HepG2 (cell line): ENCODE measurements at regions not wholly inside any gene's neighbourhood (a gene's known extent, or its start where the extent isn't known, plus 50 kb on each side); places are given as distances from the start of the nearest gene placed in this dataset.

Experiments used
- ARNTL ChIP-seq: sonication (generic); formaldehyde crosslinking; IDR thresholded peaks from 2 replicates; pipeline ENCODE4 v1.4.0; 2020; ENCODE audit warnings: mild to moderate bottlenecking, missing genetic modification reagents
- CBFB ChIP-seq: sonication (generic); formaldehyde crosslinking; IDR thresholded peaks from 2 replicates; pipeline ENCODE4 v1.4.0; 2020; ENCODE audit warnings: missing genetic modification reagents
- CREM ChIP-seq, 2 experiments: sonication (generic) in 1 of 2; formaldehyde crosslinking in 1 of 2; IDR thresholded peaks; 2 replicates each; pipeline versions ENCODE4 v1.4.0 to v1.6.1; 2016 to 2020; ENCODE audit warnings: antibody characterized with exemption in 1 of 2, mild to moderate bottlenecking in 1 of 2, missing genetic modification reagents in 1 of 2
- EHMT2 ChIP-seq: fragments of 200-600 bp; sonication (generic); IDR thresholded peaks from 2 replicates; pipeline ENCODE4 v1.7.0; 2017; ENCODE audit warnings: antibody characterized with exemption, low read depth, low read length, borderline replicate concordance
- FIP1L1 ChIP-seq: fragments of 200-400 bp; formaldehyde crosslinking; IDR thresholded peaks from 2 replicates; pipeline ENCODE4 v1.6.1; 2018; ENCODE audit warnings: low read depth, mild to moderate bottlenecking, low read length, moderate library complexity, borderline replicate concordance; ENCODE audit not compliant: insufficient read depth
- FOXP1 ChIP-seq, 2 experiments: fragments of 450-650 bp in 1 of 2; IDR thresholded peaks; 2 replicates each; pipeline ENCODE4 v1.6.1; 2017 to 2018; ENCODE audit warnings: antibody characterized with exemption in 1 of 2
- IRF2 ChIP-seq: IDR thresholded peaks from 2 replicates; pipeline ENCODE4 v1.6.1; 2018; ENCODE audit warnings: missing genetic modification reagents, missing compliant biosample characterization
- MED1 ChIP-seq: sonication (generic); formaldehyde crosslinking; IDR thresholded peaks from 2 replicates; pipeline ENCODE4 v1.4.0; 2020; ENCODE audit warnings: missing genetic modification reagents
- MIXL1 ChIP-seq: IDR thresholded peaks from 2 replicates; pipeline ENCODE4 v1.6.1; 2016
- MXD4 ChIP-seq: IDR thresholded peaks from 2 replicates; pipeline ENCODE4 v1.6.1; 2016; ENCODE audit warnings: mild to moderate bottlenecking, missing biosample characterization, missing genetic modification reagents
- MZF1 ChIP-seq: sonication (generic); formaldehyde crosslinking; IDR thresholded peaks from 2 replicates; pipeline ENCODE4 v1.8.1; 2023; ENCODE audit warnings: mild to moderate bottlenecking, missing genetic modification reagents, borderline replicate concordance
- NCOA2 ChIP-seq: sonication (generic); formaldehyde crosslinking; IDR thresholded peaks from 2 replicates; pipeline ENCODE4 v1.8.0; 2022; ENCODE audit warnings: inconsistent platforms
- SIX1 ChIP-seq: sonication (generic); formaldehyde crosslinking; IDR thresholded peaks from 2 replicates; pipeline ENCODE4 v1.4.0; 2020; ENCODE audit warnings: missing genetic modification reagents, borderline replicate concordance
- SIX4 ChIP-seq: sonication (generic); formaldehyde crosslinking; IDR thresholded peaks from 2 replicates; pipeline ENCODE4 v1.4.0; 2020; ENCODE audit warnings: missing genetic modification reagents
- SP1 ChIP-seq, 2 experiments: fragments of 450-650 bp in 1 of 2; sonication (generic) in 1 of 2; formaldehyde crosslinking in 1 of 2; IDR thresholded peaks; 2 replicates each; pipeline versions ENCODE4 v1.4.0 to v1.6.1; 2016 to 2020; ENCODE audit warnings: missing genetic modification reagents in 1 of 2
- TCF7 ChIP-seq: sonication (generic); IDR thresholded peaks from 2 replicates; pipeline ENCODE4 v1.6.1; 2016; ENCODE audit warnings: antibody characterized with exemption, low read depth
- ZMYM4 ChIP-seq: sonication (generic); formaldehyde crosslinking; IDR thresholded peaks from 2 replicates; pipeline ENCODE4 v1.8.1; 2023; ENCODE audit warnings: mild to moderate bottlenecking, missing genetic modification reagents
- ZNF317 ChIP-seq: sonication (generic); formaldehyde crosslinking; IDR thresholded peaks from 2 replicates; pipeline ENCODE4 v1.5.0; 2020; ENCODE audit warnings: mild to moderate bottlenecking, missing genetic modification reagents
- ZSCAN12 ChIP-seq: sonication (generic); formaldehyde crosslinking; IDR thresholded peaks from 2 replicates; pipeline ENCODE4 v1.9.0; 2021; ENCODE audit warnings: mild to moderate bottlenecking, missing genetic modification reagents
- TF ChIP-seq, protein P1 (sequence below): fragments of 450-650 bp; IDR thresholded peaks from 2 replicates; pipeline ENCODE4 v1.6.1; 2016
- TF ChIP-seq, protein P2 (sequence below): IDR thresholded peaks from 2 replicates; pipeline ENCODE4 v1.6.1; 2012; ENCODE audit warnings: inconsistent platforms
- TF ChIP-seq, protein P3 (sequence below): sonication (generic); formaldehyde crosslinking; IDR thresholded peaks from 2 replicates; pipeline ENCODE4 v1.5.1; 2020; ENCODE audit warnings: missing genetic modification reagents, mild to moderate bottlenecking, borderline replicate concordance
- TF ChIP-seq, protein P4 (sequence below): IDR thresholded peaks from 2 replicates; pipeline ENCODE4 v1.6.1; 2012; ENCODE audit warnings: low read depth, low read length, improper control_type of control experiment

DNA sequence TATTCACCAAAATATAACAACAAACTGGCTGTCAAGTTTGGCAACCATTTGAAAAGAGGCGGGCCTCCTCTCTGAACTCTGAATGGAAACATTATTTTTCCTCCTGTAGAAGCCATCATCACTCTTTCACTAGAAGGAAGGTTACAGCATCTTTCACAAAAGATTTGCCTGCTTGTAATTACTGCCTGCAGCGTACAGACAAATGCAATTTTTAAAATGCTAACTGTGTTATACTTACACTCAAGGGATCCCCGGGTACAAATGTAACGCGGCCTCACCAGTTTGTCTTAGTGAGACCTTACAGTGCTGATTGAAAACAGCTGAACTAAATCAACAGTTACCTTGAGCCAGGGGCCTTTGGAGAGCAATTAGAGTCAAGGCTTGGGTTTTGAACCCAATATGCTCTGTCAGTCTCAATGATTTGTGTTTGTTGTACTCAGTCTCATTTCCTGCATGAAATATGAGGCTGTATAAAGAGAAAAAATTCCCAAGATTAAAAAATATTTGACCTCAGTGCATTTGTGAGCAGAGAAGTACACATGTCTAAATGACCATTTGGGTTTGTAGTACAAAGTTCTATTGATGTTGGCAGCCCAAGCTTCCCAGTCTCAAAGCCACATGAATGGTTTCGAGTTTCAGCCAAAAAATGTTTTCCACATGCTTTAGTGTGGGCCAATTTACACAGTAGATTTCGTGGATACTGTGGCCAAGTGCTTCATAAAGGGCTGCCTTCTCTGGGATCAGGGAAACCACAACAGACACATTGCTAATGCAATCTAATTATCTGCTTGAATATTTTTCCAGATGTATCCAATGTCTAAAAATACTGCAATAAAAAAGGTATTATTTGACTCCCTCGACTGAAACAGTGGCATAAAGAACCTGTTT is 500.0 kb downstream of the SPATA31D1 start (continued):
- peak; percentile 54; the same call in 1 of the 2 replicates for TF ChIP-seq CBFB (CRISPR knock-in tag)
- no peak for TF ChIP-seq MZF1
- peak; percentile 27; the same call in 1 of the 2 replicates for TF ChIP-seq CREM (IDR thresholded peaks at IDR 0.05)
- no peak for TF ChIP-seq CREM (CRISPR knock-in tag; IDR thresholded peaks at IDR 0.05)
- TF ChIP-seq ZSCAN12, result no peak
- peak; percentile 43; the same call in 1 of the 2 replicates for TF ChIP-seq MED1
- peak; percentile 58; the same call in 1 of the 2 replicates for TF ChIP-seq ZNF317
- TF ChIP-seq TCF7, result peak; percentile 69
- no peak for TF ChIP-seq FOXP1 (IDR thresholded peaks at IDR 0.05)
- TF ChIP-seq FOXP1 (CRISPR knock-in tag; IDR thresholded peaks at IDR 0.05), result 0 out of 2 replicates have a peak, but pooled peaks have one; percentile 8
- no peak for TF ChIP-seq IRF2
- peak; percentile 90 for TF ChIP-seq SIX4 (CRISPR knock-in tag)
- TF ChIP-seq NCOA2, result 0 out of 2 replicates have a peak, but pooled peaks have one; percentile 31
- TF ChIP-seq, protein P1, sequence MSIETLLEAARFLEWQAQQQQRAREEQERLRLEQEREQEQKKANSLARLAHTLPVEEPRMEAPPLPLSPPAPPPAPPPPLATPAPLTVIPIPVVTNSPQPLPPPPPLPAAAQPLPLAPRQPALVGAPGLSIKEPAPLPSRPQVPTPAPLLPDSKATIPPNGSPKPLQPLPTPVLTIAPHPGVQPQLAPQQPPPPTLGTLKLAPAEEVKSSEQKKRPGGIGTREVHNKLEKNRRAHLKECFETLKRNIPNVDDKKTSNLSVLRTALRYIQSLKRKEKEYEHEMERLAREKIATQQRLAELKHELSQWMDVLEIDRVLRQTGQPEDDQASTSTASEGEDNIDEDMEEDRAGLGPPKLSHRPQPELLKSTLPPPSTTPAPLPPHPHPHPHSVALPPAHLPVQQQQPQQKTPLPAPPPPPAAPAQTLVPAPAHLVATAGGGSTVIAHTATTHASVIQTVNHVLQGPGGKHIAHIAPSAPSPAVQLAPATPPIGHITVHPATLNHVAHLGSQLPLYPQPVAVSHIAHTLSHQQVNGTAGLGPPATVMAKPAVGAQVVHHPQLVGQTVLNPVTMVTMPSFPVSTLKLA, result no peak
- peak; percentile 72 for TF ChIP-seq ZMYM4 (CRISPR knock-in tag)
- no peak for TF ChIP-seq FIP1L1
- TF ChIP-seq SIX1 (CRISPR knock-in tag), result peak; percentile 96
- TF ChIP-seq, protein P2, sequence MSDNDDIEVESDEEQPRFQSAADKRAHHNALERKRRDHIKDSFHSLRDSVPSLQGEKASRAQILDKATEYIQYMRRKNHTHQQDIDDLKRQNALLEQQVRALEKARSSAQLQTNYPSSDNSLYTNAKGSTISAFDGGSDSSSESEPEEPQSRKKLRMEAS, result 0 out of 2 replicates have a peak, but pooled peaks have one; percentile 33
- TF ChIP-seq MIXL1, result 0 out of 2 replicates have a peak, but pooled peaks have one; percentile 19
- TF ChIP-seq, protein P3, sequence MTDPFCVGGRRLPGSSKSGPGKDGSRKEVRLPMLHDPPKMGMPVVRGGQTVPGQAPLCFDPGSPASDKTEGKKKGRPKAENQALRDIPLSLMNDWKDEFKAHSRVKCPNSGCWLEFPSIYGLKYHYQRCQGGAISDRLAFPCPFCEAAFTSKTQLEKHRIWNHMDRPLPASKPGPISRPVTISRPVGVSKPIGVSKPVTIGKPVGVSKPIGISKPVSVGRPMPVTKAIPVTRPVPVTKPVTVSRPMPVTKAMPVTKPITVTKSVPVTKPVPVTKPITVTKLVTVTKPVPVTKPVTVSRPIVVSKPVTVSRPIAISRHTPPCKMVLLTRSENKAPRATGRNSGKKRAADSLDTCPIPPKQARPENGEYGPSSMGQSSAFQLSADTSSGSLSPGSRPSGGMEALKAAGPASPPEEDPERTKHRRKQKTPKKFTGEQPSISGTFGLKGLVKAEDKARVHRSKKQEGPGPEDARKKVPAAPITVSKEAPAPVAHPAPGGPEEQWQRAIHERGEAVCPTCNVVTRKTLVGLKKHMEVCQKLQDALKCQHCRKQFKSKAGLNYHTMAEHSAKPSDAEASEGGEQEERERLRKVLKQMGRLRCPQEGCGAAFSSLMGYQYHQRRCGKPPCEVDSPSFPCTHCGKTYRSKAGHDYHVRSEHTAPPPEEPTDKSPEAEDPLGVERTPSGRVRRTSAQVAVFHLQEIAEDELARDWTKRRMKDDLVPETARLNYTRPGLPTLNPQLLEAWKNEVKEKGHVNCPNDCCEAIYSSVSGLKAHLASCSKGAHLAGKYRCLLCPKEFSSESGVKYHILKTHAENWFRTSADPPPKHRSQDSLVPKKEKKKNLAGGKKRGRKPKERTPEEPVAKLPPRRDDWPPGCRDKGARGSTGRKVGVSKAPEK (CRISPR knock-in tag), result no peak
- no peak for TF ChIP-seq MXD4 (CRISPR knock-in tag)
- TF ChIP-seq ARNTL (CRISPR knock-in tag), result peak; percentile 36; the same call in 1 of the 2 replicates
- TF ChIP-seq SP1 (IDR thresholded peaks at IDR 0.05), result no peak
- no peak for TF ChIP-seq SP1 (CRISPR knock-in tag; IDR thresholded peaks at IDR 0.05)
- TF ChIP-seq, protein P4, sequence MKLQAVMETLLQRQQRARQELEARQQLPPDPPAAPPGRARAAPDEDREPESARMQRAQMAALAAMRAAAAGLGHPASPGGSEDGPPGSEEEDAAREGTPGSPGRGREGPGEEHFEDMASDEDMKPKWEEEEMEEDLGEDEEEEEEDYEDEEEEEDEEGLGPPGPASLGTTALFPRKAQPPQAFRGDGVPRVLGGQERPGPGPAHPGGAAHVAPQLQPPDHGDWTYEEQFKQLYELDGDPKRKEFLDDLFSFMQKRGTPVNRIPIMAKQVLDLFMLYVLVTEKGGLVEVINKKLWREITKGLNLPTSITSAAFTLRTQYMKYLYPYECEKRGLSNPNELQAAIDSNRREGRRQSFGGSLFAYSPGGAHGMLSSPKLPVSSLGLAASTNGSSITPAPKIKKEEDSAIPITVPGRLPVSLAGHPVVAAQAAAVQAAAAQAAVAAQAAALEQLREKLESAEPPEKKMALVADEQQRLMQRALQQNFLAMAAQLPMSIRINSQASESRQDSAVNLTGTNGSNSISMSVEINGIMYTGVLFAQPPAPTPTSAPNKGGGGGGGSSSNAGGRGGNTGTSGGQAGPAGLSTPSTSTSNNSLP, result peak; percentile 63; the same call in 1 of the 2 replicates
- peak; percentile 45; the same call in 1 of the 2 replicates for TF ChIP-seq EHMT2
